Esophagus squamous epithelium (tissue), 5 donors: ENCODE measurements at regions not wholly inside any gene's neighbourhood (a gene's known extent, or its start where the extent isn't known, plus 50 kb on each side); places are given as distances from the start of the nearest gene placed in this dataset.

Experiments
- DNase-seq: peaks from one replicate; lab custom pipeline; 2025; lab: John Stamatoyannopoulos, UW
- H3K27ac ChIP-seq, 4 donors: fragments of 200-600 bp; sonication (generic); one replicate each; pipeline ENCODE4 v1.5.1; 2016 to 2019; ENCODE audit warnings: mild to moderate bottlenecking in 1 of 4
- H3K27me3 ChIP-seq, 4 donors: fragments of 200-600 bp; sonication (generic); 1 replicate in 3 of 4; 2 replicates in 1 of 4; pipeline versions ENCODE4 v1.5.1 to v1.6.0; 2017 to 2021; ENCODE audit warnings: antibody characterized with exemption in 1 of 4
- H3K36me3 ChIP-seq, 3 donors: fragments of 200-600 bp; sonication (generic); one replicate each; pipeline ENCODE4 v1.5.1; 2016 to 2019
- H3K4me1 ChIP-seq, 3 donors: fragments of 200-600 bp; sonication (generic); one replicate each; pipeline ENCODE4 v1.5.1; 2017 to 2019
- H3K4me3 ChIP-seq, 4 donors: fragments of 200-600 bp; sonication (generic); 1 replicate in 3 of 4; 2 replicates in 1 of 4; pipeline ENCODE4 v1.5.1; 2016 to 2019; ENCODE audit warnings: mild to moderate bottlenecking in 2 of 4, moderate library complexity in 1 of 4
- H3K9me3 ChIP-seq, 3 donors: fragments of 200-600 bp; sonication (generic); one replicate each; pipeline ENCODE4 v1.5.1; 2016 to 2019
- POLR2A ChIP-seq, 4 donors: fragments of 450-650 bp; IDR thresholded peaks; one replicate each; pipeline ENCODE4 v1.6.1; 2017; ENCODE audit warnings: antibody characterized with exemption in 4 of 4, mild to moderate bottlenecking in 4 of 4, moderate library complexity in 3 of 4
- WGBS, 2 donors: methylation state at CpG; one replicate each; pipeline ENCODE4 v1.1.5; 2018; 5-methylcytosine and 5-hydroxymethylcytosine counted together
- intact Hi-C: fragments of 100-400 bp; cut with DNase I; formaldehyde crosslinking; loops from one replicate; pipeline ENCODE4 v1.15.0; 2022
- TF ChIP-seq, protein P1 (sequence below), 6 experiments: fragments of 450-650 bp in 4 of 6; fragments of 200-600 bp in 2 of 6; sonication (generic) in 2 of 6; IDR thresholded peaks; one replicate each; pipeline ENCODE4 v1.5.1; 2016 to 2019; ENCODE audit warnings: antibody characterized with exemption in 6 of 6, mild to moderate bottlenecking in 4 of 6, moderate library complexity in 4 of 6
- donor health status: DM: yes; HTN: yes; CAD: no.

DNA sequence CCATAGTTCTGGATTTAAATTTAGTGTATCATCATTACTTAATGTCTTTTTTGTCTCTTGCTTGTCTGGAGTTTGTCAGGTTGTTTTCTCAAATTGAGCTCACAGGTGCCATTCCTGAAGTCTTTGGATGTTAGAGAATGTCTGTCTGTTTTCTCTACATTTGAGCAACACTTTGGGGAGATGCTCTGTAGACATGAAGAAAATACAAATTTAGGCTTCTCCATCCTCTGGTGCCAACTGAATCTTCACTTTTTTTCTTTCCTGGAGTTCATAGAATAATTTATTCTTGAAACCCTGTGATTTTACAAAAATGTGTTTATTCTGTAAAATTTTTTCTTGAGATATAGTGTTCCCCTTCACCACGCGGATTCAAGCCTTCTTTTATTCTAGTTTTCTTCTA, 256.4 kb upstream of the HDAC4 start:
- peaks cover 7 to 26% (median 16%) of the 10 kb centered on the region in 3 donors for H3K4me1 ChIP-seq
- WGBS, 2 donors, result 69 to 93% methylated on average over 2 of the region's 2 CpGs
- intact Hi-C loops, result no loop called here
- H3K9me3 ChIP-seq, result no peaks in the 10 kb centered on the region
- H3K4me3 ChIP-seq, result no peak overlapping the region
- DNase-seq, result no peak
- no peak overlapping the region for H3K27ac ChIP-seq
- no peaks in the 10 kb centered on the region for H3K36me3 ChIP-seq
- H3K27me3 ChIP-seq, result peaks cover 0 to 35% (median 0%) of the 10 kb centered on the region in 4 donors
- no peak for TF ChIP-seq POLR2A (IDR thresholded peaks at IDR 0.05)
- TF ChIP-seq, protein P1, sequence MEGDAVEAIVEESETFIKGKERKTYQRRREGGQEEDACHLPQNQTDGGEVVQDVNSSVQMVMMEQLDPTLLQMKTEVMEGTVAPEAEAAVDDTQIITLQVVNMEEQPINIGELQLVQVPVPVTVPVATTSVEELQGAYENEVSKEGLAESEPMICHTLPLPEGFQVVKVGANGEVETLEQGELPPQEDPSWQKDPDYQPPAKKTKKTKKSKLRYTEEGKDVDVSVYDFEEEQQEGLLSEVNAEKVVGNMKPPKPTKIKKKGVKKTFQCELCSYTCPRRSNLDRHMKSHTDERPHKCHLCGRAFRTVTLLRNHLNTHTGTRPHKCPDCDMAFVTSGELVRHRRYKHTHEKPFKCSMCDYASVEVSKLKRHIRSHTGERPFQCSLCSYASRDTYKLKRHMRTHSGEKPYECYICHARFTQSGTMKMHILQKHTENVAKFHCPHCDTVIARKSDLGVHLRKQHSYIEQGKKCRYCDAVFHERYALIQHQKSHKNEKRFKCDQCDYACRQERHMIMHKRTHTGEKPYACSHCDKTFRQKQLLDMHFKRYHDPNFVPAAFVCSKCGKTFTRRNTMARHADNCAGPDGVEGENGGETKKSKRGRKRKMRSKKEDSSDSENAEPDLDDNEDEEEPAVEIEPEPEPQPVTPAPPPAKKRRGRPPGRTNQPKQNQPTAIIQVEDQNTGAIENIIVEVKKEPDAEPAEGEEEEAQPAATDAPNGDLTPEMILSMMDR (IDR thresholded peaks at IDR 0.05), result no peak

DNA sequence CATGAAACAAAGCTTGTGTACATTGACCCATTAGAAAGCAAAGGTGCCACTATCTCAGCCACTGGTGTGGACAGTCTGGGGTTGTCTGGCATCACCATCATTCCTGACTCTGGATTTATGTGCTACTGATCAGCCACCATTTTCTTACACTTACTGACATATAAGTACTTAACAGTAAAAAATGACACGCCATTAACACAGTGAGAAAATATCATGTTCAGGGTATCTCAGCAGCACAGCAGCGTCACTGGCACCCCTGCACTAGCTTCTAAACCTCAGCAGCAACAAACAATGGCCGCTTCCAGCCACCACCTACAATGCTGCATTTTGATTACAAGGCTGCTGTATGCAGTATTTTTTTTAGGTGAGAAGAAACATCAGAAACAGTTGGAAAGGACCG, 253.4 kb upstream of the HDAC4 start:
- DNase-seq, result no peak
- no peaks in the 10 kb centered on the region for H3K9me3 ChIP-seq
- H3K4me3 ChIP-seq, result no peak overlapping the region
- H3K27me3 ChIP-seq, result peaks cover 0 to 10% (median 0%) of the 10 kb centered on the region in 4 donors
- H3K4me1 ChIP-seq, result no peaks in the 10 kb centered on the region
- TF ChIP-seq, protein P1 (IDR thresholded peaks at IDR 0.05), result no peak
- no peak for TF ChIP-seq POLR2A (IDR thresholded peaks at IDR 0.05)
- 84 to 90% methylated on average over 4 of the region's 4 CpGs for WGBS, 2 donors
- H3K36me3 ChIP-seq, result no peaks in the 10 kb centered on the region
- intact Hi-C loops, result no loop called here
- no peak overlapping the region for H3K27ac ChIP-seq

DNA sequence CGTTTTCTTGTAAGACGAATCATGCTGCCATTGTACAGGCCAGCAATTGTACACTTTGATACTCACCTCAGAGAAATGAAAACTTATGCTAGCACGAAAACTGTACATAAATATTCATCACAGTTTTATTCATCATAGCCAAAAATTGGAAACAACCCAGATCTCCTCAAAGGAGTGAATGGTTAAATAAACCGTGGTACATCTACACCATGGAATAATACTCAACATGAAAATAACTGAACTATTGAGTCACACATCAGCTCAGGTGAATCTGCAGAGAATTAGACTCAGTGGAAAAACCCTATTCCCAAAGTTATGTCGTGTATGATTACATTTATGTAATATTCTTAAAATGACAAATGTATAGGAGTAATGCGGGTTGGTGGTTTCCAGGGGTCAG, 251.0 kb upstream of the HDAC4 start:
- Histone ChIP-seq H3K27me3 (peaks cover 0 to 7% (median 0%) of the 10 kb centered on the region in 4 donors), H3K36me3 (no peaks in the 10 kb centered on the region), H3K4me3 (no peak overlapping the region), H3K27ac (no peak overlapping the region), H3K4me1 (no peaks in the 10 kb centered on the region), H3K9me3 (no peaks in the 10 kb centered on the region)
- intact Hi-C loops, result no loop called here
- WGBS, 2 donors, result 72 to 77% methylated on average over 6 of the region's 6 CpGs
- TF ChIP-seq, protein P1 (IDR thresholded peaks at IDR 0.05), result no peak
- TF ChIP-seq POLR2A (IDR thresholded peaks at IDR 0.05), result no peak
- DNase-seq, result no peak

DNA sequence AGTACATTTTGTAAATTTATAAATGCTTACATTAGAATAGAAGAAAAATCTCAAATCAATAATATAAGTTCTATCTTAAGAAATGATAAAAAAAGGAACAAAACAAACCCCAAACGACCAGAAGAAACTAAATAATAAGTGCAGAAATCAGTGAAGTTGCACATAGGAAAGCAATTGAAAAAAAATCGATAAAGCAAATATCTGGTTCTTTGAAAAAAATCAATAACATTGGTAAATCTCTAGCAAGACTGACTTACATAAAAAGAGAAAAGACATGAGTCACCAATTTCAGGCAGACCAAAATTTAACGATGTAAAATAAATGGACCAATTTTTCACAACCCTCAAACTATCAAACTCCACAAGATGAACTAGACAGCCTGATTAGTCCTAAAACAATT, 249.9 kb upstream of the HDAC4 start:
- intact Hi-C loops, result no loop called here

DNA sequence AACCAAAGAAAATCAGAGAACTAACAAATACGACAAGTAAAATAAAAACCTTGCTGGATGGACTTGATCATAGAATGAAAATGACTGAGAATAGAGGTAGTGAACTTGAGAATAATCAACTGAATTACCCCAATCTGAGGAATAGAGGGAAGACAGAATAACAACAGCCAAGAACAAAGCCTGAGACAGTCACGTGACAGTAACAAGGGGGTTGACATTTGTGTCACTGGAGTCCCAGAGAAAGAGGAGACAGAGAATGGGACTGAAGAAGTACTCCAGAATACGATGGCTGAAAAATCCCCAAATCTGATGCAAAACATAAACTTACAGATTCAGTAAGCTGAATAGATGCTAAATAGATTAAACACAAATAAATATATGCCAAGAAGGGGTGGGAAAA, 248.5 kb upstream of the HDAC4 start:
- Histone ChIP-seq H3K27me3 (peaks cover 0 to 15% (median 0%) of the 10 kb centered on the region in 4 donors), H3K9me3 (no peaks in the 10 kb centered on the region), H3K27ac (no peak overlapping the region), H3K36me3 (no peaks in the 10 kb centered on the region), H3K4me1 (no peaks in the 10 kb centered on the region), H3K4me3 (no peak overlapping the region)
- DNase-seq, result no peak
- intact Hi-C loops, result no loop called here
- WGBS, 2 donors, result 82 to 86% methylated on average over 3 of the region's 3 CpGs
- TF ChIP-seq POLR2A (IDR thresholded peaks at IDR 0.05), result no peak
- TF ChIP-seq, protein P1 (IDR thresholded peaks at IDR 0.05), result no peak

More for the DNA sequence above, 249.9 kb upstream of the HDAC4 start:
- no peak overlapping the region for H3K4me3 ChIP-seq
- no peak overlapping the region for H3K27ac ChIP-seq
- H3K36me3 ChIP-seq, result no peaks in the 10 kb centered on the region
- 58 to 61% methylated on average over 3 of the region's 3 CpGs for WGBS, 2 donors
- H3K4me1 ChIP-seq, result no peaks in the 10 kb centered on the region
- peaks cover 0 to 14% (median 0%) of the 10 kb centered on the region in 4 donors for H3K27me3 ChIP-seq
- no peak for DNase-seq
- H3K9me3 ChIP-seq, result no peaks in the 10 kb centered on the region
- TF ChIP-seq, protein P1 (IDR thresholded peaks at IDR 0.05), result no peak
- TF ChIP-seq POLR2A (IDR thresholded peaks at IDR 0.05), result no peak
